ENCODE measurements at regions not wholly inside any gene's neighbourhood (a gene's known extent, or its start where the extent isn't known, plus 50 kb on each side); places are given as distances from the start of the nearest gene placed in this dataset.

DNA sequence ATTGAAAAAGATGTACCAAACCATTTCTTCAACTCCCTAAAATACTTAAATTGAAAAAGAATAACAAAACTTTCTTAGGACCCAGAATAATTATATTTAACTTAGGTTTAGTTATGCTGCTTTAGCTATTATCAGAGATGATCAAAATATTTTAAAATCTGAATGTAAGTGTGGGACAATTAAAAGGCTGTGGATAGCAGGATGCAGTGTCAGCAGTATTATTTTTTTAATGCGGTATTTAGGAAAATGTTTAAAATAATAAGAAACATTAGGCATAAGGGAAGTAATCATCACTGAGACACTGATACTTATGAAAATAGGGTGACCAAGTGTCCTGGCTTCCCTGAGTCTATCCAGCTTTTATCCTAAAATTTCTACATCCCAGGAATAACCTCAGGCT lies 161.5 kb upstream of the PTCHD4 start:
- TF ChIP-seq, protein P1, sequence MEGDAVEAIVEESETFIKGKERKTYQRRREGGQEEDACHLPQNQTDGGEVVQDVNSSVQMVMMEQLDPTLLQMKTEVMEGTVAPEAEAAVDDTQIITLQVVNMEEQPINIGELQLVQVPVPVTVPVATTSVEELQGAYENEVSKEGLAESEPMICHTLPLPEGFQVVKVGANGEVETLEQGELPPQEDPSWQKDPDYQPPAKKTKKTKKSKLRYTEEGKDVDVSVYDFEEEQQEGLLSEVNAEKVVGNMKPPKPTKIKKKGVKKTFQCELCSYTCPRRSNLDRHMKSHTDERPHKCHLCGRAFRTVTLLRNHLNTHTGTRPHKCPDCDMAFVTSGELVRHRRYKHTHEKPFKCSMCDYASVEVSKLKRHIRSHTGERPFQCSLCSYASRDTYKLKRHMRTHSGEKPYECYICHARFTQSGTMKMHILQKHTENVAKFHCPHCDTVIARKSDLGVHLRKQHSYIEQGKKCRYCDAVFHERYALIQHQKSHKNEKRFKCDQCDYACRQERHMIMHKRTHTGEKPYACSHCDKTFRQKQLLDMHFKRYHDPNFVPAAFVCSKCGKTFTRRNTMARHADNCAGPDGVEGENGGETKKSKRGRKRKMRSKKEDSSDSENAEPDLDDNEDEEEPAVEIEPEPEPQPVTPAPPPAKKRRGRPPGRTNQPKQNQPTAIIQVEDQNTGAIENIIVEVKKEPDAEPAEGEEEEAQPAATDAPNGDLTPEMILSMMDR (IDR thresholded peaks at IDR 0.05), result no peak
- Histone ChIP-seq H3K4me3 (no peak overlapping the region), H3K36me3 (no peaks in the 10 kb centered on the region), H3K9me3 (no peaks in the 10 kb centered on the region), H3K27ac (no peak overlapping the region), H3K4me1 (no peaks in the 10 kb centered on the region), H3K27me3 (no peaks in the 10 kb centered on the region)
- DNase-seq (ENCODE audit: low spot score in 2 of 2), result no peak
- intact Hi-C loops (cut with DNase I), result no loop called here

DNA sequence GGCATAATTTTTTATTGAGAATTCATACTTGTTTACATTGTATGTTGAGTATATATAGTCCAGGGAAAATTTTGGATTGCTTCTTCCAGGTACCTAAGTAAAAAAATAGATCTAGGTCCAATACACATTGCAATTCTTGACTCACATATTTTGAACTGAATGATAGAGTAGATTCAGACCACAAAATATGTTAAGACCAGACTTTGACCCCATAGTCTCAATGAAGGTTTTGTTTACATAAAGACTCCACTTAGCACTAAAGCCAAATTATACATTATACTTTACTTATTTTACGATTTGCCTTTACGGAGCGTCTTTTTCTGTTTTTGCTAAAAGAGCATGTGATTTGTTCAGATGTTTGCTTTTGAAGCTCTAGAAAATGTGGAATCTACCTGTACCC lies 144.1 kb upstream of the PTCHD4 start:
- TF ChIP-seq, protein P1 (IDR thresholded peaks at IDR 0.05), result no peak
- Histone ChIP-seq H3K4me3 (no peak overlapping the region), H3K36me3 (no peaks in the 10 kb centered on the region), H3K27ac (no peak overlapping the region), H3K9me3 (no peaks in the 10 kb centered on the region), H3K27me3 (no peaks in the 10 kb centered on the region), H3K4me1 (no peaks in the 10 kb centered on the region)
- intact Hi-C loops (cut with DNase I), result no loop called here
- DNase-seq (ENCODE audit: low spot score in 2 of 2), result no peak

DNA sequence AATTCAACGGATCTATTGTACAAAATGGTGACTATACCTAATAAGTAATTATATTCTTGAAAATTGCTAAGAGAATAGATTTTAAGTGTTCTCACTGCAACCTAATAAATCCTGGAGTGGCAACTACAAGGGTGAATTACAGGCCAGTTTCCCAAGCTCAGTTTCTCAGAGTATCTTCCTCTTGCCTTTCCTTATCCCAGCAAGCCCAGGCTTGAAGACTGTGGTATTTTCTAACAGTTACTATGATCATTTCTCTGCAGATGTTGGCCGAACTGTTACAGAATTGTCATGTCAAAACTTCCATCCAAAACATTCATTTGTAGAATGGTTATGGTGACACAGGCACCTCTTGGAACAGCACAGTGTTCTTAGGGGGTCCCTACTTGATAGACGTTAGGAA lies 138.1 kb upstream of the PTCHD4 start:
- intact Hi-C loops (cut with DNase I), result no loop called here
- no peaks in the 10 kb centered on the region for H3K36me3 ChIP-seq
- H3K4me3 ChIP-seq, result no peak overlapping the region
- no peaks in the 10 kb centered on the region for H3K4me1 ChIP-seq
- H3K9me3 ChIP-seq, result no peaks in the 10 kb centered on the region
- H3K27ac ChIP-seq, result no peak overlapping the region
- TF ChIP-seq, protein P1 (IDR thresholded peaks at IDR 0.05), result no peak
- H3K27me3 ChIP-seq, result no peaks in the 10 kb centered on the region
- no peak for DNase-seq (ENCODE audit: low spot score in 2 of 2)

DNA sequence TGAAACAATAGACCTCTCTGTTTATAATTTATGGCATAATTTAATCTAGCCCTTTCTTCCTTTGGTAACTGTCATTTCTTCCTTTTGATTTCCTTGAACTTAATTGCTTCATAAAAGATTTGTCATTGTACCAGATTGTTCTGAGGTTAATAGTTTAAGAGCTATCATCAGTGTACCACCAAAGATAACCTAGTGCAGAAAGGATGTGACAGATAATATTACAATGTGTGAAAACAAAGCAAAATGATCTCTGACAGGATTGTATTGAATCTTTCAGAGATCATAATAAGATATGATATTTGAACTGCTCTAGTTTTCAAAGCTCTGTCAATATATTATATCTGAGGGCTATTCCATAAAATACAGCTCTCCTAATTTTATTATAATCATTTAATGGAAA lies 132.1 kb upstream of the PTCHD4 start:
- H3K4me1 ChIP-seq, result no peaks in the 10 kb centered on the region
- no peaks in the 10 kb centered on the region for H3K9me3 ChIP-seq
- DNase-seq (ENCODE audit: low spot score in 2 of 2), result no peak
- H3K27me3 ChIP-seq, result no peaks in the 10 kb centered on the region
- no peaks in the 10 kb centered on the region for H3K36me3 ChIP-seq
- intact Hi-C loops (cut with DNase I), result no loop called here
- H3K27ac ChIP-seq, result no peak overlapping the region
- no peak overlapping the region for H3K4me3 ChIP-seq
- TF ChIP-seq, protein P1 (IDR thresholded peaks at IDR 0.05), result no peak

DNA sequence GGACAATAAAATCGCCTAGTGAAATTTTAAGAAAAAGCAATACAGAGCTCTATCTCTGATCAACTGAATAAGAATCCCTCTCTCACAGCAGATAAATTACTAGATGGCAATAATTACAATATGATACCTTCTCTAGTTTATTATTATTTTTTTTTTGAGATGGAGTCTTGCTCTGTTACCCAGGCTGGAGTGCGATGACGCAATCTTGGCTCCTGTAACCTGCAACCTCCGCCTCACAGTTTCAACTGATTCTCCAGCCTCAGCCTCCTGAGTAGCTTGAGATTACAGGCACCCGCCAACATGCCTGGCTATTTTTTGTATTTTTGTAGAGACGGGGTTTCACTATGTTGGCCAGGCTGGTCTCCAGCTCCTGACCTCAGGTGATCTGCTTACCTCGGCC lies 129.3 kb upstream of the PTCHD4 start:
- DNase-seq (ENCODE audit: low spot score in 2 of 2), result no peak
- Histone ChIP-seq H3K36me3 (no peaks in the 10 kb centered on the region), H3K27ac (no peak overlapping the region), H3K4me3 (no peak overlapping the region), H3K27me3 (no peaks in the 10 kb centered on the region), H3K4me1 (no peaks in the 10 kb centered on the region), H3K9me3 (peaks cover 0 to 5% of the 10 kb centered on the region in 2 donors)
- TF ChIP-seq, protein P1 (IDR thresholded peaks at IDR 0.05), result no peak
- intact Hi-C loops (cut with DNase I), result no loop called here

DNA sequence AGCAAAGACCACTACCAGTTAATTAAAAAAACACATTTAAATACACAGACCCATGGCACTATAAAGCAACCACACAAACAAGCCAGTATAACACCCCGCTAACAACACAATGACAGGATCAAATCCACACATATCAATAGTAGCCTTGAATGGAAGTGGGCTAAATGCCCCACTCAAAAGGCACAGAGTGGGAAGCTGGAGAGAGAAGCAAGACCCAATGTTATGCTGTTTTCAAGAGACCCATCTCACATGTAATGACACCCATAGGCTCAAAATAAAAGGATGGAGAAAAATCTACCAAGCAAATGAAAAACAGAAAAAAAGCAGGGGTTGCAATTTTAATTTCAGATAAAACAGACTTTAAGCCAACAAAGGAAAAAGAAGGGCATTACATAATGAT lies 125.4 kb upstream of the PTCHD4 start:
- Histone ChIP-seq H3K27ac (no peak overlapping the region), H3K4me1 (no peaks in the 10 kb centered on the region), H3K36me3 (no peaks in the 10 kb centered on the region), H3K9me3 (peaks cover 0 to 5% of the 10 kb centered on the region in 2 donors), H3K4me3 (no peak overlapping the region), H3K27me3 (no peaks in the 10 kb centered on the region)
- TF ChIP-seq, protein P1 (IDR thresholded peaks at IDR 0.05), result no peak
- intact Hi-C loops (cut with DNase I), result no loop called here
- DNase-seq (ENCODE audit: low spot score in 2 of 2), result no peak

Measured in ascending aorta (tissue), 2 donors.